Transverse colon (tissue), 4 donors: ENCODE measurements at regions not wholly inside any gene's neighbourhood (a gene's known extent, or its start where the extent isn't known, plus 50 kb on each side); places are given as distances from the start of the nearest gene placed in this dataset.

ENCODE experiments used
- CTCF ChIP-seq, 5 experiments: fragments of 200-600 bp in 3 of 5; fragments of 450-650 bp in 2 of 5; sonication (generic) in 3 of 5; IDR thresholded peaks; 1 replicate in 2 of 5; 2 replicates in 3 of 5; pipeline ENCODE4 v1.5.1; 2016 to 2017; ENCODE audit warnings: antibody characterized with exemption in 5 of 5, inconsistent platforms in 3 of 5, mild to moderate bottlenecking in 2 of 5, moderate library complexity in 1 of 5
- EP300 ChIP-seq: sonication (generic); formaldehyde crosslinking; IDR thresholded peaks from one replicate; pipeline ENCODE4 v1.6.1; 2017; ENCODE audit warnings: antibody characterized with exemption, low read depth
- POLR2A ChIP-seq: fragments of 450-650 bp; IDR thresholded peaks from one replicate; pipeline ENCODE4 v1.6.1; 2016; ENCODE audit warnings: antibody characterized with exemption, mild to moderate bottlenecking, moderate library complexity
- POLR2AphosphoS5 ChIP-seq, 3 donors: sonication (generic); formaldehyde crosslinking; IDR thresholded peaks; one replicate each; pipeline ENCODE4 v1.6.1; 2016; ENCODE audit warnings: antibody characterized with exemption in 3 of 3

- no peak for TF ChIP-seq CTCF (IDR thresholded peaks at IDR 0.05)
- TF ChIP-seq POLR2A = no peak
- no peak for TF ChIP-seq POLR2AphosphoS5 (IDR thresholded peaks at IDR 0.05)
- TF ChIP-seq EP300 = no peak
These were observed 73.3 kb upstream of the WNT11 start for GRCh38 chr11:76279646-76280045.
